NCI-H1417 treated with DMSO at 0.1 percent for 48 hours (cell line): ENCODE measurements at regions not wholly inside any gene's neighbourhood (a gene's known extent, or its start where the extent isn't known, plus 50 kb on each side); places are given as distances from the start of the nearest gene placed in this dataset.

Experiments used
- DNase-seq: peaks from one replicate; lab custom pipeline; 2025; lab: John Stamatoyannopoulos, UW

GRCh38 chr14:94953541-94954260 lies 183.8 kb upstream of the GSC start:
- no peak for DNase-seq

- no peak for DNase-seq
Observed at GRCh38 chr14:94952097-94952496, 182.2 kb upstream of the GSC start.

DNA sequence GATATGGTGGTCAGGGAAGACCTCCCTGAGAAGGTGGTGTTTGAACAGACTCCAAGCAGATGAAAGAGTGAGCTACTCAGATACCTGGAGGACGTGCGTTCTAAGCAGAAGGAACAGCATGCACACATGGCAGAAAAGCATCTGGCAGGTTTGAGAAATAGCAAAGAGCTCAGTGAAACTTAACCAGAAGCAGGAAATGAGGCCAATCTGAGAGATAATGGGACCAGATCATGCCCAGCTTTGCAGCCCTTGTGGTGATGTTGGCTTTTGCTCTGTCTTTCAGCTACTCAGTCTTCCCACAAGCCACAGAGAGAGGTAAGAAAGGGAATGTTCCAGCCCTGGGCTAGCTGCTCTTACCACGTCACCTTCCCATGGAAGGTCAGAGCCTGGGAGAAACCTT lies 176.3 kb upstream of the GSC start:
- no peak for DNase-seq

- no peak for DNase-seq
Observed at GRCh38 chr14:94945615-94946014, 175.7 kb upstream of the GSC start.

DNA sequence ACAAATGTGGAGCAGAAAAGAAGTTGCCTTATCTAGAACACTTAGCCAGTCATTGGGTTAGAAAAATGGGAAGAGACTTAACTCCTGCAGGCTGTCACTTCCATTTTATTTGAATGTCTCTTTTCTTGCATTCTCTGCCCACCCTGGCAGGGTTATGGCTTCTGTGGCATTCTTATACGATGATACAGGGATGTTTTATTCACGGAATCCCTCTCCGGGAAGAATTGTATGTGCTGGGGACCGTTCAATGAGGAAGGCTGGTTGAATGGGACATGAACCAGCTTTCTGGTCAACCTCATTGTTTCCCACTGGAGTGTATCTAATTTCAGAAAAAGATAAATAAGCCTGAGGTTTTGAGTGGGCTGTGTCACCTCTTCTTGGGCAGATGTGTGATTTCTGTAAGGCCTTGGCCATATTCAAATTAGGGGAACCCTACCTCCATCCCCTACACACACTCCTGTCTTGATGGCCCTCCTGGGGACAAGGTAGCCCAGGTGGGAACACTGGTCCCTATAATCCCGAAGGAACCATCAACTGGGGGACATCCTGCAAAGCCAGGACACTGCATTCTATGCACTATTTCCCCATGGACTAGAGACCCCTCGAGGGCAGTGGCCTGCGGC lies 174.8 kb upstream of the GSC start:
- DNase-seq: no peak

DNA sequence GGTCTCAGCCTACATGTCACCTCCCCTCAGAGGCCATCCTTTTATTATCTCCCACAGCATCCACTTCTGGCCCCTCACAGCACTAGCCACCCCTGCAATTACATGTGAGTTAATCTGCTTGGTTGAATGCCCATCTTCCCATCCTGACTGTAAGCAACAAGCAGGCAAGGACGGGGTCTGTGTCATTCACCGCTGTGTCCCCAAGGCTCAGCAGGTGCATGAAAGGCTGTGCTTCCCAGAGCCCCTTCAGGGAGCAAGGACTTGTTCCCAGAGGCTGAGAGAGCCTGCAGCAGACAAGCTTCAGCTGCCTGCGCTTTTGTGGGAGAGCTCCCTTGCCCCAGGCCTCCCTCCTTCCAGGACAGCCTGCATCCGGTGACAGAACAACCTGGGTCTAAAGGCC lies 172.7 kb upstream of the GSC start:
- no peak for DNase-seq

DNA sequence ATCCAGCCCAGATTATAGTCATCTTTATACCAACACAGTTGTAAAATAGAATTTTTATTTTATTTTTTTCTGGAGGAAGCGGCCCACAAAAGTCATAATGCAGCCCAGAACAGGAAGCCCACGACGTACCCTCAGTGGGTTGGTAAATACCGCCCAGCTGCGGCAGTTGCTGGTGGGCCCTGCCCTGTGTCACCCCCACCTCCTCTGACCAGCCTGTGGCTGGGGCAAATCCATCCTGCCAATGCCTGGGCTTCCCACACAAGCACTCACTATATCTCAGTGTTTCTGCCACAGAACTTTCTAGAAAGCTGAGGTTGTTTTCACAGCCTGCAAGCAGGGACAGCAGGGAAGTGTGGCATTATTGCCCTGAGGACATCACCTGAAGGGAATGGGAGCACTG lies 171.4 kb upstream of the GSC start:
- no peak for DNase-seq

DNA sequence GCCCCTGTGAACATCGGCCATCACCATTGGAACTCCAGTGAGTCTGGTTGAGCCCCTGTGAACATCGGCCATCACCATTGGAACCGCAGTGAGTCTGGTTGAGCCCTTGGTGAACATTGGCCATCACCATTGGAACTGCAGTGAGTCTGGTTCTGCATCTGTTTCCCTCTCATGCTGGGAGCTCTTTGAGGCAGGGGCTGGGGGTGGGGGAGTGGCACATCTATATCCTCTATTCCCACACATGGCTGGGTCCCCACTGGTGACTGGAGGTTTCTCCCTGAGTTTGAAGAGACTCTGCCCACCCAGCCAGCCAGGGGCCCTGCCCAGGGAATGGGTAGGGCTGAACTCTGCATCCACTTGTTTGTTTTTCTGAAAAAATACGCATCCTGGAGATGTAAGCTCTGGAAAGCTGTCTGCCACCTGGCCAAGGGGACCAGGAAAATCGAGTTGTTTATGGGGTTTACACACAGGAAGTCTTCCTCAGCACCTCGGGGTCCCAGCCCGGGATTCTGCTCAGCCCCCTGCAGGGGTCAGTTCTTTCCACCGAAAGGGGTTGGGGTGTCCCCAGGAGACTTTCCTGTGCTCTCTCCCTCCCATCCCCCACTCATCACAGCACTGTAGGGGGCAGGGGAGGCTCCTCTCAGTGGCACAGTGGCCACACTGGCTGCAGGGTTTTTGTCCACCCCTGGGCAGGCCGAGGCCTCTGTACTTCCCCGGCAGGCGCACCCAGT lies 170.5 kb upstream of the GSC start:
- no peak for DNase-seq

- no peak for DNase-seq
Observed at GRCh38 chr14:94938016-94938415, 168.1 kb upstream of the GSC start.

DNA sequence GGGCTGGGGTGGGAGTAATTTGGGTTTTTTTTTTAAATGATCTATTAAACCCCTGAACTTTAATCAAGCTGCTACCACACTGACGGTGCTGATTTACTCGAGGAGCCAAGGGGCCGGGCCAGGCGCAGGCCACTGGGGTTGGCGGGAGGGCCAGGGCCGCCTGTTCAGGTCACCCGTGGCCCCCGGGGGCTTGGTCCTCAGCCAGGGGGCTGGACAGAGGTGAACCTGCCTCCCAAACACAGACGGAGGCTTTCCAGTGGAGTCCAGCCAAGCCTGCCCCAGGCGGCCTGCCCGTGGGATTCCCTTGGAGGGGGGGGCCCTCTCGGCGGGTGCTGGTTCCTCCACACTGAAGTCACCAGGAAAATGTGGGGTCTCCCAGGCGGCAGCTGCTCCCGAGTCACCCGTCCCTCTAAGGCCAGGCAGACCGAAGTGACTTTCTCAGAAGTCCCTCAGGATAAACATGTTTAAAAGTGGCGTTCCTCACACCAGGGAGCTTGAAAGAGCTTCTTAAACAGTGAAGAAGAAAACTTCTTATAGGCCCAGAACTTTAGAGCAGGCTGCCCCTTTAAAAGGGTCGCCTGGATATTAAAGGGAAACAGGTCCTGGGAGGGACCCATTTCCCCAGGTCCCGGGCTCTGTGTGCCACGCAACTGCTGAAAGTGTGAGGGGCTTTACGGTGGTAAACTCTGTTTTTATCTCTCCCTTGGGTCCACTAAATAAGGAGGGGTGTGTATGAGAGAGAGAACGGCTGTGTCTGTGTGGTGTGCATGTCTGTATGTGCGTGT lies 167.2 kb upstream of the GSC start:
- DNase-seq: no peak

DNA sequence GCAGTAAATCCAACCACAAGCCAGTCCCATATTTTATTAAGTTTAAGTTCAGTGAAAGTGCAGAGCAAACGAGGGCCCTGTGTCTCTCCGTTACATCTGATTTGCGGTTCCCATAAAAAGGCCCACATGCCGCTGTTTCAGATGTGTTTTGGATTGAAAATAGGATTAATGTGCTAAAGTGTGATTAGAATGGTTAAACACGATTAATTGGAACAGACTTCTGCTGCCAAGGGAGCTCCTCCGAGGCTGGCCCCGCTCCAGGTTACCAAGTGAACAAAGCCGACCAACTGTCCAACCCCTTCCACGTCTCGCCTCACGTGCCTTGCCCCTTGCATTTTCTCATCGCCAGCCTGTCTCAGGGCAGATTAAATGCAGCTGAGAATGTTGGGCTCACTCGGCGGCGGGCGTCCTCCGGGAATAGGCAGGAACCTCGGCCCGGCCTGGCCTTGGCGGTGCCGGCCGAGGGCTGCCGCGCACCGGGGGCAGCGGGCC lies 166.5 kb upstream of the GSC start:
- peak; percentile 14 for DNase-seq

DNA sequence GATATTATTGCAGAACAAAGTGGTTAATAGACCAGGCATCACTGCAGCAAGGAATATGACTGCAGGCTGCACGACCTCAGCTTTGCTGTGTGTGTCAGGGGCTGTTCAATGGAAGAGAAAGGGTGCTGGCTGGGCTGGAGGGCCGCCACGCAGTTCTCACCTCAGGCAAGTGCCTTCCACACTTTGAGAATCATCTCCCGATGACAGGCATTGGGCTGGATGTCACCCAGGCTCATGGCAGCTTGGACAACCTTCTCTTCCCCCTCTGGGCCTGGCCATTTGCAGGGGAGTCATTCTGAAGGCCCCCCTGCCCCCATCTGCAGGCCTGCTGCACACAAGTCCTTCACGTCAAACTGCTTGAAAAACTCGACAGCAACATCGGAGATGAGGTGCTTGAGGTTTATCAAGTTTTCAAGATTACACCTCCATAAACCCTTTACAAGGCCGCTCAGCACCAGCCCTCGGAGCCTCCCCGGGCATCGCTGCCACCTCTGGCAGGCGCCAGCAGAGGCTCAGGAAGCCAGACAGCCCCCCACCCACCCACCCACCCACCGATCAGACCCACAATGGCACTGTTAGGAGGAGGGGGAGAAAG lies 165.9 kb upstream of the GSC start:
- no peak for DNase-seq

GRCh38 chr14:94934276-94934810 lies 164.4 kb upstream of the GSC start:
- DNase-seq: no peak

DNA sequence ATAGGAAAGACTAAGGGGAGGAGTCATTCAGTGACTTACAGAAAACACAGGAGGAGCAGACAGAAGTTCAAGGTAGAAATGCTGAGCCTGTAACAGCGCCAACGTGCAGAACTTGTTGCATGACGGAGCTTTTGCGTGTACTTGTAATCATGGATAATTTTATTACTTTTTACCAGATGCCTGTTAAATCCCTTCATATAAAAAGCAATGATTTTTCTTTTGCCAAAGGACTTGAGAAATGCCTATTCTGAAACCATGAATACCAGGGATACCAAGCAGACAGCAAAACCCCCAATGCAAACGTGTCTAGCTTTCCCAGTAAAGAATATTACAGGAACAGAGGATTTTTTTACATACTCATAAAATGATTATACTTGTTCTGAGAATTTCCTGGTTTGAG lies 163.6 kb upstream of the GSC start:
- DNase-seq: no peak

- DNase-seq: no peak
Observed at GRCh38 chr14:94932589-94932988, 162.7 kb upstream of the GSC start.

- DNase-seq: no peak
Observed at GRCh38 chr14:94930690-94931089, 160.8 kb upstream of the GSC start.

DNA sequence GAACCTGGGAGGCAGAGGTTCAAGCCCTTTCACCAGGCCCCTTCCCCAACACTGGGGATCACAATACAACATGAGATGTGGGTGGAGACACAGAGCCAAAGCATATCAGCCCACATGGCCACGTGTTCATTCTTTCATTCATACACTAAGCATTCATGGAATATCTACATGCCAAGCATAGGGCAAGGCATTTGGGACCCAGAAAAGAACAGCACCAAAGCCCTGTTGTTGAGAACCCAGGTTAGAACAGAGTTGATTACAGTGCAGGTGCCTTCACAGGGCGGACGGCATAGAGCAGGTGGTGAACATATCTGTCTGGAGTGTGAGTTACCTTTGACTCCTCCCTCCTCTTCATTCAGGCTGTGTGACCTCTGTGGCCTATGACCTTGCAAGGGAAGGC lies 159.4 kb upstream of the GSC start:
- no peak for DNase-seq

- no peak for DNase-seq
Observed at GRCh38 chr14:94926176-94926575, 156.3 kb upstream of the GSC start.

DNA sequence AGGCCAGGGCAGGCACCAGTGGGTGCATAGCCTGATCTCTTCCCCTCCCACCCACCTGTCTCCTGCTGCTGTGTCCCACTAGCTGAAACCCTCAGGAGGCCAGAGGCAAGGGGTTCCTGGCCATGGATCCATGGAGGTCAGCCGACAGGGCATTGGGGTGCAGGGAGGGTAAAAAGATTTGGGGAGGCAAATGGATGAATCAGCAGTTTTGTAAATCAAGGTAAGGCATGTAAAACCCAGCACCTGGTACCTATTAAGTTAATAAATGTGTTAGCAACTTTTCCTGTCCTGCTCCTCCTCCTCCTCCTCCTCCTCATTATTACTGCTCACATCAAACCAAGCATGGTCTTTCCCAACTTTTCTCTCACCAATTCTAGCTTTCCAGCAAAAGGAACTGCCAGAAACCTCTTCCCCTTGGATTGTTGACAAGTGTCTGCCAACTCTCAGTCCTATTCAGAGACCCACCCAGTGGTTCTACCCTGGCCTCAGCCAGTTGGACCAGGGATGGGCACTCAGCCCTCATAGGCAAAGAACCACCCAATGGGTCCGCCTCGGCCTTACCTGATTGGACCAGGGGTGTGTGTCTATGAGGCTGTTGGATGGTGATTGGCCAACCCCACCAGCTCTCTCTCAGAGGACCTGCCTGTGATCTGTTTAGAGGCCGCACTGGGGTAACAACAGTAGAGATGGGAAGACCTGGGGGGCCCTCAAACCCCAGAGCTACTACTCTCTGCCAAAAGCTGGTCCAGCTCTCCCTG lies 155.7 kb upstream of the GSC start:
- DNase-seq: no peak

DNA sequence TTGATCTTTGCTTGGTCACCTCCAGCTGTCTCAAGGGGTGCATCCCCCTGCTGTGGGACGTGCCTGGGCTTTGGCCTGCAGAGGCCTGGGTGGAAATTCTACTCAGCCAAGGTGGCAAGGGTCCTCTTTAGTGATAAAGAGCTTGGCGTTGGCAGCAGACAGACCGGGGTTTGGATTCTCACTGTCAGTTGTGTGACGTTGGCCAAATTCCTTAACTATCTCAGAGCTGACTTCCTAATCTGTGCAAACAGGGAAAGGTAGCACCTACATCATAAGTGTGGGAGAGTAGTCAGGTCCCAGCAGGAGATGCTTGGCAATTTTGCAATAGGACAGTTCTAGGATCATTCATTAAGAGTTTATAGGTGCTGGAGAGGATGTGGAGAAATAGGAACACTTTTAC lies 154.3 kb upstream of the GSC start:
- no peak for DNase-seq

DNA sequence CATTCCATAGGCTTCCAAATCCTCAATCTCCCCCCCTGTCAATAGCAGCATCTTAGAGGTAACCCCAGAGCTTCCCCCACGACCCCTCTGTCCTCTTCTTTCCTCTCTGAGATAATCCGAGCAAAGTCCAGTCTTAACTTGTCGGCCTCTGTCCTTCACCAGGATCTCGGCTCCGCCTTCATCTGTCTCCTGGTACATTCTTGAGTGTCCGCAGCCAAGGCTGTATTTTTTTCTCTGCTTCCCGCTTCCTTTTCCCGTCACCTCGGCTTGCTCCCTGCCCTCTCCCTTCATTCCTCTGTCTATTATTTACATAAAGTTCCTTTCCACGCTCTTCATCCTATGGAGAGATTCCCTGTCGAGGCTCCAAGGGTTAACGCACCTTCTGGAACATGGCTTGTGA lies 153.9 kb upstream of the GSC start:
- no peak for DNase-seq
